ENCODE measurements at regions not wholly inside any gene's neighbourhood (a gene's known extent, or its start where the extent isn't known, plus 50 kb on each side); places are given as distances from the start of the nearest gene placed in this dataset.

DNA sequence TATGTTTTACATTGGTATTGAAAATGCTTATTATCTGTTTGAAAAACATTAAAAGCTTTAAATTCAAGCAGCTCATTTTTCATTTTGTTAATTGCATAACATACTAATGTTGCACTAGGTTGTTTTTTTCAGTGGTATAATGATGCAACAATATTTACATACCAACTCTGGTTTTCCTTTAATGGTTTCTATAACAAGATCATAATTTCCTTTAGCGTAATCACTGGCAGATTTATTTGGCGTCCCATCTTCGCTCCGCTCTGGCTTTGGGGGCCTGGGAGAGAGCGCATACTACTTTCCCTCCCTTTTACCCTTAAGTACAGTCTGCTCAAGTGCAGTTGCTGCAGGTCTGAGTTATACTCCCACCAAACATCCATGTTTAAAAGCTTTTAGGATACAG is 574.1 kb downstream of the PRKD1 start:
- WGBS = 73% methylated on average over 5 of the region's 5 CpGs
- Histone ChIP-seq H3K27ac (no peak overlapping the region), H3K27me3 (replicated peaks; ENCODE audit: insufficient read depth) (no peaks in the 10 kb centered on the region), H3K9me3 (no peaks in the 10 kb centered on the region), H3K4me1 (replicated peaks) (no peaks in the 10 kb centered on the region), H3K4me3 (no peak overlapping the region), H3K36me3 (no peaks in the 10 kb centered on the region)
- intact Hi-C loops (cut with DNase I) = no loop called here
- no peak for DNase-seq (ENCODE audit: low spot score)
- TF ChIP-seq, protein P1, sequence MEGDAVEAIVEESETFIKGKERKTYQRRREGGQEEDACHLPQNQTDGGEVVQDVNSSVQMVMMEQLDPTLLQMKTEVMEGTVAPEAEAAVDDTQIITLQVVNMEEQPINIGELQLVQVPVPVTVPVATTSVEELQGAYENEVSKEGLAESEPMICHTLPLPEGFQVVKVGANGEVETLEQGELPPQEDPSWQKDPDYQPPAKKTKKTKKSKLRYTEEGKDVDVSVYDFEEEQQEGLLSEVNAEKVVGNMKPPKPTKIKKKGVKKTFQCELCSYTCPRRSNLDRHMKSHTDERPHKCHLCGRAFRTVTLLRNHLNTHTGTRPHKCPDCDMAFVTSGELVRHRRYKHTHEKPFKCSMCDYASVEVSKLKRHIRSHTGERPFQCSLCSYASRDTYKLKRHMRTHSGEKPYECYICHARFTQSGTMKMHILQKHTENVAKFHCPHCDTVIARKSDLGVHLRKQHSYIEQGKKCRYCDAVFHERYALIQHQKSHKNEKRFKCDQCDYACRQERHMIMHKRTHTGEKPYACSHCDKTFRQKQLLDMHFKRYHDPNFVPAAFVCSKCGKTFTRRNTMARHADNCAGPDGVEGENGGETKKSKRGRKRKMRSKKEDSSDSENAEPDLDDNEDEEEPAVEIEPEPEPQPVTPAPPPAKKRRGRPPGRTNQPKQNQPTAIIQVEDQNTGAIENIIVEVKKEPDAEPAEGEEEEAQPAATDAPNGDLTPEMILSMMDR (IDR thresholded peaks at IDR 0.05) = no peak
- TF ChIP-seq POLR2AphosphoS5 (IDR thresholded peaks at IDR 0.05) (no peak), POLR2A (IDR thresholded peaks at IDR 0.05) (no peak)

DNA sequence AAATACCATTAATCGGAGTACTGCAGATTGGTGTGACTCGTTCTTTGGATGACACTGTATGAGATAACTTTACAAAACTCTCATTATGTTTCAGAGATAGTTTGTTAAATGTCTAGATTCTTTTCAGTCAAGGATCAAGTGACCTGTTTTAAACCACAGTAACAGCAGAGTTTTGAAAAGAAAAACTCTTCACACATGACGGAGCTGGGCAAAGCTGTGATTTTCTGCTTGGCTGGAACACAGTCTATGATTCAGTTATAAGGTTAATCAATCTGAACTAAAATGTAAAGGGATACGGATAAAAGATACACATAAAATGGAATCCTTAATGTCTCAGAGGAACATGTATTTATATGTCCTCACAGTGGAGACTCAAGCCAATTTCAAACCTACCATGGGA is 573.2 kb downstream of the PRKD1 start:
- WGBS = 81% methylated on average over 4 of the region's 4 CpGs
- Histone ChIP-seq H3K27me3 (replicated peaks; ENCODE audit: insufficient read depth) (no peaks in the 10 kb centered on the region), H3K9me3 (no peaks in the 10 kb centered on the region), H3K4me1 (replicated peaks) (no peaks in the 10 kb centered on the region), H3K36me3 (no peaks in the 10 kb centered on the region), H3K27ac (no peak overlapping the region), H3K4me3 (no peak overlapping the region)
- no peak for DNase-seq (ENCODE audit: low spot score)
- TF ChIP-seq, protein P1 (IDR thresholded peaks at IDR 0.05) = no peak
- no peak for TF ChIP-seq POLR2AphosphoS5 (IDR thresholded peaks at IDR 0.05)
- TF ChIP-seq POLR2A (IDR thresholded peaks at IDR 0.05) = no peak
- intact Hi-C loops (cut with DNase I) = no loop called here

DNA sequence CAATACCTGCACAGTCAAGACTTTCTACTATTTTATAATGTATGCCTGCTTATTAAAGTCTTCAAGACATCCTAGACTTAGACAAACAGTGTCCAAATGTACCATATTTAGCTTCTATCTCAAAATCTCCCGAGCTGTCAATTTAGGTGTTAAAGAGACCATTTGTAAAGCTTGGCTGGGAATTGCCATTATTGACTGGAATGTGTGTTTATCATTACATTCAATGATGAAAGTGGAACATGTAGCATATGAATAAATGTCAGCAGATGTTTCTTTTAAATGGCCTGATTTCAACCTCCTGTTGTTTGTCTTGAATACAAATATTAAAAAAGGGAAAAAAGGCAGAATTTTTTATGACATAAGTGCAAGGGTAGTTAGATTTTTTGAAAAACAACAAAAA is 572.3 kb downstream of the PRKD1 start:
- no peaks in the 10 kb centered on the region for H3K9me3 ChIP-seq

DNA sequence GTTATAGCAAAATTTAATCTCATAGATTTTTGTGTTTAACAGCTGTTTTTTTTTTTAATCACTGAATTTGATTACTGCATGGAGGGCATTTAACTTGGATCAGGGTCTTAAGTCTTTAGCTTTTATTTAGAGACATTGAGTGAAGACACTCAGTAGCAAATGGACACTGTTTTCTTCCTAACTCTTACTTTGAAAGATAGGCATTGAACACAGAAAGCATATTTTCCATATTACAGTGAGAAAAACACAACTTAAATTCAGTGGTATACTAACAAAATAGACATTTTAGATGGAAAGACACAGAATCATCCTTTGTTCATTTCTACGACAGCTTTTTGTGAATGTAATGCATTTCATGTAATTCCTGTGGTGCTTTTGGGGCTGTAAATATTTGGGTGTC is 571.8 kb downstream of the PRKD1 start:
- DNase-seq (ENCODE audit: low spot score) = no peak
- H3K9me3 ChIP-seq = no peaks in the 10 kb centered on the region
- H3K4me1 ChIP-seq (replicated peaks) = no peaks in the 10 kb centered on the region
- WGBS = 70% methylated on average over 1 of the region's 1 CpG
- intact Hi-C loops (cut with DNase I) = no loop called here
- H3K27me3 ChIP-seq (replicated peaks; ENCODE audit: insufficient read depth) = no peaks in the 10 kb centered on the region
- H3K4me3 ChIP-seq = no peak overlapping the region
- H3K27ac ChIP-seq = no peak overlapping the region
- TF ChIP-seq POLR2AphosphoS5 (IDR thresholded peaks at IDR 0.05) (no peak), POLR2A (IDR thresholded peaks at IDR 0.05) (no peak)
- TF ChIP-seq, protein P1 (IDR thresholded peaks at IDR 0.05) = no peak
- no peaks in the 10 kb centered on the region for H3K36me3 ChIP-seq

More for the DNA sequence above, 572.3 kb downstream of the PRKD1 start:
- intact Hi-C loops (cut with DNase I) = no loop called here
- Histone ChIP-seq H3K36me3 (no peaks in the 10 kb centered on the region), H3K27ac (no peak overlapping the region), H3K4me3 (no peak overlapping the region), H3K27me3 (replicated peaks; ENCODE audit: insufficient read depth) (no peaks in the 10 kb centered on the region), H3K4me1 (replicated peaks) (no peaks in the 10 kb centered on the region)
- WGBS = 45% methylated on average over 1 of the region's 1 CpG
- no peak for DNase-seq (ENCODE audit: low spot score)
- TF ChIP-seq, protein P1 (IDR thresholded peaks at IDR 0.05) = no peak
- TF ChIP-seq POLR2AphosphoS5 (IDR thresholded peaks at IDR 0.05) (no peak), POLR2A (IDR thresholded peaks at IDR 0.05) (no peak)

DNA sequence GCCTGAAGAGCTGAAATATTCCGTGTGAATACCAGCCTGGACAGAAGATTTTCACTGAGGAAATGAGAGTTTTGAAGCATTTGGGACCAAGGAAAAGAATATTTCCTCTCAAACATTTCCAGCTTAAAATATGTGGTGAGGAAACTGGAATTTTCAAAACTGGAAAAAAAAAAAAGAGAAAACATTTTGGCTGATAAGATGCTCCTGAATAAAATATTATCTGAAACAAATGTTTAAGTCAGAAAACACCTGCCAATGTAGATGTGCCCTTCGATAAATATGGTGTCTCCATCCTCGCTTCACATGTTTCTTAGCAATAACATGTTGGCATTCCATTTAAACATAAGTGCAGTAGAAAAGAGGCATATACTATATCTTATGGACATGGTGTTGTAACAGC is 567.0 kb downstream of the PRKD1 start:
- no peaks in the 10 kb centered on the region for H3K9me3 ChIP-seq
- intact Hi-C loops (cut with DNase I) = no loop called here
- 75% methylated on average over 3 of the region's 3 CpGs for WGBS
- no peak for DNase-seq (ENCODE audit: low spot score)
- TF ChIP-seq, protein P1 (IDR thresholded peaks at IDR 0.05) = no peak
- no peak for TF ChIP-seq POLR2AphosphoS5 (IDR thresholded peaks at IDR 0.05)
- TF ChIP-seq POLR2A (IDR thresholded peaks at IDR 0.05) = no peak
- H3K4me3 ChIP-seq = no peak overlapping the region
- H3K36me3 ChIP-seq = no peaks in the 10 kb centered on the region
- no peak overlapping the region for H3K27ac ChIP-seq
- H3K4me1 ChIP-seq (replicated peaks) = no peaks in the 10 kb centered on the region
- H3K27me3 ChIP-seq (replicated peaks; ENCODE audit: insufficient read depth) = no peaks in the 10 kb centered on the region
